ENCODE measurements at regions not wholly inside any gene's neighbourhood (a gene's known extent, or its start where the extent isn't known, plus 50 kb on each side); places are given as distances from the start of the nearest gene placed in this dataset.

DNA sequence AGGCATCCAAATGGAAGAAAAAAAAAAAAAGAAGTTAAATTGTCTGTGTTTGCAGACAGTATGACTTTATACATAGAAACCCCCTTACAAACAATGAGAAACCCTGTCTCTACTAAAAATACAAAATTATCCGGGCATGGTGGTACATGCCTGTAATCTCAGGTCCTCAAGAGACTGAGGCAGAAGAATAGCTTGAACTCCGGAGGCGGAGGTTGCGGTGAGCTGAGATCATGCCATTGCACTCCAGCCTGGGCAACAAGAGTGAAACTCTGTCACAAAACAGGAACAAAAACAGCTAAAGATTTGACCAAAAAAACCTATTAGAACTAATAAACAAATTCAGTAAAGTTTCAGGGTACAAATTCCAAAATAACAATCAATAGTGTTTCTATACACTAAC, 385.8 kb upstream of the GRM3 start:
- Mint-ChIP-seq H3K36me3 (ENCODE audit: insufficient read depth) (peaks cover 1% of the 10 kb centered on the region), H3K27ac (peak overlapping the region; percentile 21), H3K4me1 (ENCODE audit: low read depth) (peaks cover 5% of the 10 kb centered on the region), H3K27me3 (no peaks in the 10 kb centered on the region), H3K9me3 (ENCODE audit: low read depth) (peaks cover 6% of the 10 kb centered on the region), H3K4me3 (ENCODE audit: low read depth) (no peak overlapping the region)
- DNase-seq (ENCODE audit: low spot score, unreplicated experiment): no peak
- TF ChIP-seq, protein P1, sequence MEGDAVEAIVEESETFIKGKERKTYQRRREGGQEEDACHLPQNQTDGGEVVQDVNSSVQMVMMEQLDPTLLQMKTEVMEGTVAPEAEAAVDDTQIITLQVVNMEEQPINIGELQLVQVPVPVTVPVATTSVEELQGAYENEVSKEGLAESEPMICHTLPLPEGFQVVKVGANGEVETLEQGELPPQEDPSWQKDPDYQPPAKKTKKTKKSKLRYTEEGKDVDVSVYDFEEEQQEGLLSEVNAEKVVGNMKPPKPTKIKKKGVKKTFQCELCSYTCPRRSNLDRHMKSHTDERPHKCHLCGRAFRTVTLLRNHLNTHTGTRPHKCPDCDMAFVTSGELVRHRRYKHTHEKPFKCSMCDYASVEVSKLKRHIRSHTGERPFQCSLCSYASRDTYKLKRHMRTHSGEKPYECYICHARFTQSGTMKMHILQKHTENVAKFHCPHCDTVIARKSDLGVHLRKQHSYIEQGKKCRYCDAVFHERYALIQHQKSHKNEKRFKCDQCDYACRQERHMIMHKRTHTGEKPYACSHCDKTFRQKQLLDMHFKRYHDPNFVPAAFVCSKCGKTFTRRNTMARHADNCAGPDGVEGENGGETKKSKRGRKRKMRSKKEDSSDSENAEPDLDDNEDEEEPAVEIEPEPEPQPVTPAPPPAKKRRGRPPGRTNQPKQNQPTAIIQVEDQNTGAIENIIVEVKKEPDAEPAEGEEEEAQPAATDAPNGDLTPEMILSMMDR (IDR thresholded peaks at IDR 0.05; ENCODE audit: unreplicated experiment): no peak

DNA sequence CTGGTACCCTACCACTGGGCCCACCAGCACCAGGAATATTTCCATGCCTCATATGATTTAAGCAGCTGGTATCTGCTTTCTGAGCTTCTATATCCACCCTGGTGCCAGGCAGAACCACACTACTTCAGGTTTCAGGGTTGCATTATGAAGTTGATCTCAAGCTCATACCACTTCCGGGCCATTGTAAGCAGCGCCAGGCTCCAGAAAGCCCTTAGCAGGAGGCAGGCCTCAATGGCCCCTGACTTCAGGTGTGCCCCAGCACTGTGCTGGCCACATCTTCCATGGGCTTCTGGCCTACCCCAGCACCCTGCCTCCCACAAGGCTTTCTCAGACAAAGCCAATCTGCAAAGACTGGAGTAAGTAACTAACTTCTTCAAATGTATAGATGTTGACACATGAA, 391.3 kb upstream of the GRM3 start:
- Mint-ChIP-seq H3K9me3 (ENCODE audit: low read depth) (peaks cover 6% of the 10 kb centered on the region), H3K27me3 (no peaks in the 10 kb centered on the region), H3K4me3 (ENCODE audit: low read depth) (no peak overlapping the region), H3K4me1 (ENCODE audit: low read depth) (peaks cover 8% of the 10 kb centered on the region), H3K27ac (no peak overlapping the region), H3K36me3 (ENCODE audit: insufficient read depth) (peaks cover 1% of the 10 kb centered on the region)
- no peak for DNase-seq (ENCODE audit: low spot score, unreplicated experiment)
- TF ChIP-seq, protein P1 (IDR thresholded peaks at IDR 0.05; ENCODE audit: unreplicated experiment): no peak

DNA sequence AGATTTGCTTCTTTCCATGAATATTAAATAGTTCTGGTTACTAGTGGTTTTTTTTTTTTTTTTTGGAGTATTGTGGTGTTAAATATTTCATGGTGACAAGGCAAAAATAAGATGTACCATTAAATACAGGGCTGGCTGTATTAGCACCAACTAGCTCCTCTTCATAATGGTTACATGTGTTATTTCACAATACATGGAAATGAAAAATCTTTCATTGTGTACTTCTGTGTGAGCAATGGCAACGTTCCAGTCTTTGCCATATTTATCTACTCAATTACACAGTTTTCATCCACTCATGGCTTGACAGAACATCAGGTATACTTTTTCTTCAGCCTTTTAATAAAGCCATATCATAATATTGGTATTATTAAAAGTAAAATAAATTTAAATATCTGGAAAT, 394.7 kb upstream of the GRM3 start:
- no peaks in the 10 kb centered on the region for H3K27me3 Mint-ChIP-seq
- TF ChIP-seq, protein P1 (IDR thresholded peaks at IDR 0.05; ENCODE audit: unreplicated experiment): no peak
- no peak overlapping the region for H3K4me3 Mint-ChIP-seq (ENCODE audit: low read depth)
- H3K9me3 Mint-ChIP-seq (ENCODE audit: low read depth): no peaks in the 10 kb centered on the region
- H3K36me3 Mint-ChIP-seq (ENCODE audit: insufficient read depth): no peaks in the 10 kb centered on the region
- no peak overlapping the region for H3K27ac Mint-ChIP-seq
- no peak for DNase-seq (ENCODE audit: low spot score, unreplicated experiment)
- H3K4me1 Mint-ChIP-seq (ENCODE audit: low read depth): peaks cover 8% of the 10 kb centered on the region

GRCh38 chr7:86243171-86243570, 400.5 kb upstream of the GRM3 start:
- no peak overlapping the region for H3K27ac Mint-ChIP-seq
- H3K9me3 Mint-ChIP-seq (ENCODE audit: low read depth): no peaks in the 10 kb centered on the region
- no peak overlapping the region for H3K4me3 Mint-ChIP-seq (ENCODE audit: low read depth)
- no peak for DNase-seq (ENCODE audit: low spot score, unreplicated experiment)
- peaks cover 5% of the 10 kb centered on the region for H3K4me1 Mint-ChIP-seq (ENCODE audit: low read depth)
- TF ChIP-seq, protein P1 (IDR thresholded peaks at IDR 0.05; ENCODE audit: unreplicated experiment): no peak
- H3K27me3 Mint-ChIP-seq: no peaks in the 10 kb centered on the region
- H3K36me3 Mint-ChIP-seq (ENCODE audit: insufficient read depth): no peaks in the 10 kb centered on the region

GRCh38 chr7:86226191-86226590, 417.5 kb upstream of the GRM3 start:
- TF ChIP-seq, protein P1 (IDR thresholded peaks at IDR 0.05; ENCODE audit: unreplicated experiment): no peak
- no peaks in the 10 kb centered on the region for H3K36me3 Mint-ChIP-seq (ENCODE audit: insufficient read depth)
- H3K4me3 Mint-ChIP-seq (ENCODE audit: low read depth): no peak overlapping the region
- H3K27ac Mint-ChIP-seq: no peak overlapping the region
- no peaks in the 10 kb centered on the region for H3K27me3 Mint-ChIP-seq
- peaks cover 14% of the 10 kb centered on the region for H3K9me3 Mint-ChIP-seq (ENCODE audit: low read depth)
- DNase-seq (ENCODE audit: low spot score, unreplicated experiment): no peak
- no peaks in the 10 kb centered on the region for H3K4me1 Mint-ChIP-seq (ENCODE audit: low read depth)
